ENCODE measurements at regions not wholly inside any gene's neighbourhood (a gene's known extent, or its start where the extent isn't known, plus 50 kb on each side); places are given as distances from the start of the nearest gene placed in this dataset.
"Not testable (repeated sequence)": the region's sequence is repeated elsewhere in the genome, so short reads cannot be mapped to it uniquely, and the experiment has no call there.

DNA sequence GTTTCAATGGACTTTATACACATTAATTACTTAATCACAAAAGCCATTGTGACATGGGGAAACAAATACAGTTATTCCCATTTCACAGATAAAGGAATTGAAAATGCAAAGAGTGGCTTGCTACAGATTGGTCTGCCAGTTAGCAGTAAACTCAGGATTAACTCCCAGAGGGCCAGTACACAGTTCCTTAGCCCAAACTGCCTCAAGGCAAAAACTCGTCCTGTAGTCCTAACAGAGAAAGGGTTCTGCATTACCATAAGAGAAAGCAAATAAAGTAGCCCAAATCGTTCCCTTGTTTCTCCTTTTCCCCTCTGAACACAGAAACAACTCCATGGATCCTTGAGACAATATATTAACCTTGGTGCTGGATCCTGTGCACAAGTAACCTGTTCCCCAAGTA, 274.4 kb downstream of the LRIG3 start:
- no peak for DNase-seq (ENCODE audit: low read depth in 3 of 3)

DNA sequence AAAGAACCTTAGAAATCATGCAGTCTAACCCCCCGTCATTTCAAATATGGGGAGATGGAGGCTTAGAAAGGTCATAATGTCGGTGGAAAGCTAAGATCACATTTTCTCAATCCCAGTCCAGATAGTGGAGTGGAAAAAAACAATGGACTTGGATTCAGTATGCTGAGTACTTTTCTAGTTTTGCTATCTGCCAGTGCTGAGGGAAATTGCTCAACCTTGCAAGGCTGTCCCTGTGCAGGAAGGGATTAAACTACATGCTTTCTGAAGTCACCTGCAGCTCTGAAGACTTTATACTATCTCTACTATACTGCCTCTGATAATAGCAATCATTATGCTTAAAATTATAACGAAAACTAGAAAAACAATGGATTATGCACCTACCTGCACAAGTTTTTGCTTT, 272.8 kb downstream of the LRIG3 start:
- DNase-seq (ENCODE audit: low read depth in 3 of 3): no peak

DNA sequence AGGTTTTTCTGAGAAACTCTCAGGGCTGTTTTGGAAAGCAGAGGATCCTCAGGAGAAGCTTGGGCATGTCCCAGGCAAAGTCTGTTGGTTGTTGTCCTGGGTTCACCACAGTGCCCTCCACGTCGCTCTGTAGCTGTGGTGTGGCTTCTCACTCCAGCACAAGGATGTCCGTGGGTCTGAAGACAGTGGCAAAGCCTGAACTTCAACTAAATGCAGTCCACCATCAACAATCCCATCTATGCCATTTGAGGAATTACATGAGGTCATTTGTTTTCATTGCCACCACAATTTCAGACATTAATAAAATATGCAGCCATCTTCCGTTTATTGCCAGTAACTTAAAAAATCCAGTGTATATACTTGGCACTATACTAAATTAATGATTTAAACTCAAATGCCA, 272.1 kb downstream of the LRIG3 start:
- DNase-seq (ENCODE audit: low read depth in 3 of 3): no peak

DNA sequence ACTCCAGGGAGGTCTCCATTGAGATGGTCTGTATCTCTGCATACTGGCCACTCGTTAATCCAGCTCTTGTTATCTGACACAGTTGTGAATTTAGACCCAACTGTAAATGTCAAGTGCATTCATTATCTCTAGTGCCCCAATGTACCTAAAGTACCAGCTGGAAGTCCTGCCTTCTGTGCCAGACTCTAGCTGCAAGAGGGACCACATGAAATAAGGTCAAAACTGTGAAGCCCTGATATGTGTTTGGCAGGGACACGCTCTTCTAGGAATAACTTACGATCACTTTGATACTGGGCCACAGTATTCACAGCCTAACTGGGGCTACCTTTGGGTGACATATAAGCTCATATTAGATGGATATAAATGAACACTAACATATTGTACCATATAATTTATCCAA, 268.5 kb downstream of the LRIG3 start:
- no peak for DNase-seq (ENCODE audit: low read depth in 3 of 3)

DNA sequence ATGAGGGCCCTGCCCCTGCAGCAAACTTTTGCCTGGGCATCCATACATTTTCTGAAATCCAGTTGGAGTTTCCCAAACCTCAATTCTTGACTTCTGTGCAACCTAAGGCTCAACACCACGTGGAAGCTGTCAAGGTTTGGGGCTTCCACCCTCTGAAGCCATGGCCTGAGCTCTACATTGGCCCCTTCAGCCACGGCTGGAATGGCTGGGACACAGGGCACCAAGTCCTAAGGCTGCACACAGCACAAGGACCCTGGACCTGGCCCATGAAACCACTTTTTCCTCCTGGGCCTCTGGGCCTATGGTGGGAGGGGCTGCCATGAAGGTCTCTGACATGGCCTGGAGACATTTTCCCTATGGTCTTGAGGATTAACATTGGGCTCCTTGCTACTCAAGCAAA, 266.3 kb downstream of the LRIG3 start:
- DNase-seq (ENCODE audit: low read depth in 3 of 3): no peak

DNA sequence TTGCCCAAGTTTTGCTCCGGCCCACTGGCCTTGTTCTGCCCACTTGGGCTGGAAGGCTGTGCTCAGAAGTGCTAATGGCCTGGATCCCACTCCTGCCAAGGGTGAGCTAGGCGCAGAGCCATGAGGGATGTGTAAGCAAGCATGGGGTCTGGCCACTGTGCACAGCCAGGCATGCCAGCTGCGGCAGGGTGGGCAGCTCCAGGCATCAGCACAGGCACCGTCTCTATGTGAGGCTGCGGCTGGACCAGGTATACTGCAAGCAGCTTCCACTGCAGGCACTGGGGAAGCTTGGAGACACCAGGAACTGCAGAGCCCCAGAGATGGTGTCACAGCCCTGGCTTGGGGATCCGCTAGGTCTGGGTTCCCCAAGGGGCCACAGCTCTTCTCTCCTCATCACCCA, 264.9 kb downstream of the LRIG3 start:
- no peak for DNase-seq (ENCODE audit: low read depth in 3 of 3)

DNA sequence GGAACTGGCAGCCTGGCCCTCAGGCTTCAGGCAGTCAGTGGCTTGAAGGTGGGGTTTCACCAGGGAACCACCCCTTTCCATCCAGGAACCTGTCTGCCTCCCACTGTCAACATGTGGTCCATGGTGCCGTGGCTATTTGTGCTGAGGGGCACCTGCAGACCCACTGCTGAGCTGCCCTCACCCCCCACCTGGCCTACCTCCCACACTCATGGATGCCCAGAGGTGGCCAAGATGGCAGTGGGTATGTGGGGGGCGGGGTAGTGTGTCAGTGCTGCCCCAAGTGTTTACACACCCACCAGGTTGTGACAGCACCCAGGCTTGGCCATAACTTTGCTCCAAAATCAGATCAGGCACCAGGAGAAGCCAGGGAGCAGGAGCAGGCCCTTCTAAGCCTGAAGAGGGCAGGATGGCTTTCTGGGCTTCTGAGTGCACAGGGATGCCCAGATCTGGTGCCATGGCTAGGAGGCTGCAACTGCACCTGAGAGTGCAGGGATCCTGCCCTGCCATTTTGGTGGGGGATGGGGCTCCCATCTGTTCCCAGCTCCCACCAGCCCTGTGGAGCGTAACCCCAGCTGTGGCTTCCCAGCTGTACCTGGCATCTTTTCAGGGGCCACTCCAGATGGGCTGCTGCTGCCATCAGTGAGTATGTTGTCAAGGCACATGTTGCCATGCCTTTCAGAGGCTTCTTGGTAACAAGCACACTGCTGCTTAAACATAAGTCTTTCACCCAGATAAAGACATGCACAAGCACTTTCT, 263.9 kb downstream of the LRIG3 start:
- DNase-seq (ENCODE audit: low read depth in 3 of 3): no peak

DNA sequence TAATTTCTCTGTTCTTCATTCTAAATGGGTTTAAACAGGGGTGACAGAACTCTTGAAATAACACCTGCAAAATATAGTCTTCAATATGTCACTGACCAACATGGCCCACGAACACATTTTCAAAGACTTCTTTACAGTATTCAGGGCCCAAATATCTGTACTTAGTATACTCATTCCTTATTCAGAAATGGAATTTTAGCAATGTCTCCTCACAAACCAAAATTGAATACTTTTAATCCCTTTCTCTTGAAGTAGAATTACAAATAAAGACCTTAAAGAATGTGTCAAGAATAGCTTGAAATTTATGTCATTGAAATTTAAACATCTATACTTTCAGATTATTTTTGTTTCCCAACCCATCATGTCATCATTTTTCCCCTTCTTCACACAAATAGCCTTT, 263.1 kb downstream of the LRIG3 start:
- DNase-seq (ENCODE audit: low read depth in 3 of 3): no peak

DNA sequence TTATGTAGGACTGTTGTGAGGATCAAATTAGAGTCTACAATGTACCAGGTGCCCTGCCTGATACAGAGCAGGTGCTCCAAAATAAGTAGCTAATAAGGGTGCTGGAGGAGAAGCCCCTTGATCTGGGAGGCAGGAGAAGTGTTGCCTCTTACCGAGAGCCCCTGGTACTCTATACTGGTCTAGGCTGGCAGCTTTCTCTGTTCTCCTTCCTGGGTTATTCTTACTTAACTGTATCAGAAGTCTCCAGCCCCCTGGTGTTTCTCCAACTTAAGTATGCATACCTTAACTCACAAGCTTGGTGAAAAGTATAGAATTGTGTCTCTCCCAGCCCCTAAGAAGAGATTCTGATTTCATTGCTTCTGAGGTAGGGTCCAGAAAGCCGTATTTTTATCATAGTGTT, 254.9 kb downstream of the LRIG3 start:
- DNase-seq (ENCODE audit: low read depth in 3 of 3): no peak

DNA sequence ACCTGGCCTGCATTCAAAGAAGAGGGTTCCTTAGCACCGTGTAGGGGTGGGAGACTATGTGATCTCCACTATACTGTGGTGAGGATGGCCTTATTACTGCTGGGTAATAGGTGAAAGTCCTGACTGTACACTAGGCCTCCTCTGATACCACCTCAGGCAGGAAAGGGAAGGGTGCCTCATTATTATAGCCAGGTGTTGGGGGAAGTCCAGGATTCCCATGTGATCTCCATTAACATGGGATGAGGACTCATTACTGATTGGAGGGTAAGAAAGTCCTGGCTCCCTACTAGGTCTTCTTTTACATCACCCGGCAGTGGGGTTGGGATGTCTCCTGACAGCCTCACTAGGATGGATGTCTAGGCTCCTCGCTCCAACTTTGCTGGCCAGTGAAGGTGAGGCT, 252.1 kb downstream of the LRIG3 start:
- no peak for DNase-seq (ENCODE audit: low read depth in 3 of 3)

DNA sequence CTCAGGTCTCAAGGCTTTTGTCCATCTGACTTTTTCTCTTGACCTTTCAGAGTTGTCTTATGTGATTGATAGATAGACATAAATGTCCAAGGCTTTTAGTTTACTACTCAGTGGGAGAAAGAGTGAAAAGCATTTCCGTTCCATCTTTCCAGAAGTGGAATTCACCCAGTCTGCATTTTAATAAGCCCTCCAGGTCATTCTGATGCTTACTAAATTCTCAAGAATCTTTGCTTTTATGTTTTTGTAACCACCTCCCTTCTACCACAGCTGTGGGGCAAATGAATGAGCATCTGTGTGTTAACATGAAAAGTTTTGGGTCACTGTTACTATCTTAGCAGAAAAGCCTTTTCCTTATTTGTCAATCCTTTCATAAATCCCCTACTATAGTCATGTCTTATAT, 251.4 kb downstream of the LRIG3 start:
- DNase-seq (ENCODE audit: low read depth in 3 of 3): no peak

DNA sequence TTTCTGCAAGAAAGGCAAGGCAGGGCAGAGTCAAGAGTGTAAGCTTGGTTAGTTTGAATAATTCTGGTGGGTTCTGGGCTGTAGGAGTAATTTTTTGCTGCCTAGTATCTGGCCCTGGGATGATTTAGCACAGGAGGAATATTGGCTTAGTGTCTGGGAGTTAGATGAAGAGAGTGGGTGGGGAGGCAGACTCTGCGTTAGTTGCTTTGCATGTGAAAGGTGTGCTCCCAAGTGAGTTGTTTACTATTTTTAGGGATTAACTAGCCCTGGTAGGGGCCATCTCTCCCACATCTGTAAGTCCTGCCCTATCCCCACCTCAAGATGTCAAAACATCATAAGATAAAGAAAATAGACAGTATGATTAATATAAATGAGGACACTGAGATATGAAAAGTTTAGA, 249.7 kb downstream of the LRIG3 start:
- DNase-seq (ENCODE audit: low read depth in 3 of 3): no peak

DNA sequence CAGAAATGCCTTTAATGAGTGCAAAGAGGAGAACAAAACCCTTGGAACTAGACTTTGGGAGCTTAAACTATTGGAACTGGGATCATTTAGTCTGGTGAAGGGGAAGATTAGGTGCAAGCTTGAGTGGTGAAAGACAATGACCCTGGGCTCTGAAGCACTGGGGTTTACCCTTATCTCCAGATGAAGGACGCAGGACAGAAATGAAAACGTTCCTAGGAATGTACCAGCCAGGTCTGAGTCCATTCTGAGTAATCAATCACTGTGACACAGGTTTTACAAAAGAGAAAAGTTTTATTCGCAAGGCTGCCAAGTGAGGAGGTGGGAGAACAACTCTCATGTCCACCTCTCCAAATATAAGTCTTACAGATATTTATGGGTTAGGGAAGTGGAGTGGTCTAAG, 249.1 kb downstream of the LRIG3 start:
- no peak for DNase-seq (ENCODE audit: low read depth in 3 of 3)

DNA sequence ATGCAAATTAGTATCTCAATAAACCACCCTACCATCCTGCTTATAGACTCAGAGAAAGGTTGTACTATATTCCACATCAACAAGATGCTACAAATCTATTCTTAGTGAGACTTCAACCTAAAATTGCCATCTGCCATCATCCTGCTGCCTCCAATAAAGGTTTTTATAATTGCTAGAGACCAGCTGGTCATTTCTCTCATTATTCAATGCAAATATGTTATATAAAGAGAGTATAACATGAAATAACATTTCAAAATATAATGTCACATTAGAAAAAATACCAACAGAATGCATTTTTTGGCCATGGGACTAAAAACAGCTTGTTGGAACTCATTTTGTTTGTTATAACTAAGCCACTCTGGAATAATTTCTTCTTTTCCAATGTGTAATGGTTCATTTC, 247.3 kb downstream of the LRIG3 start:
- no peak for DNase-seq (ENCODE audit: low read depth in 3 of 3)

DNA sequence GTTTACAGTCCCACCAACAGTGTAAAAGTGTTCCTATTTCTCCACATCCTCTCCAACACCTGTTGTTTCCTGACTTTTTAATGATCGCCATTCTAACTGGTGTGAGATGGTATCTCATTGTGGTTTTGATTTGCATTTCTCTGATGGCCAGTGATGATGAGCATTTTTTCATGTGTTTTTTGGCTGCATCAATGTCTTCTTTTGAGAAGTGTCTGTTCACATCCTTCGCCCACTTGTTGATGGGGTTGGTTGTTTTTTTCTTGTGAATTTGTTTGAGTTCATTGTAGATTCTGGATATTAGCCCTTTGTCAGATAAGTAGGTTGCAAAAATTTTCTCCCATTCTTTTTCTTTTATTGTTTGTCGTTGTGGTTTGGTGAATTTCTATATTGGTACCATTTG, 242.5 kb downstream of the LRIG3 start:
- DNase-seq (ENCODE audit: low read depth in 3 of 3): not testable (repeated sequence)

DNA sequence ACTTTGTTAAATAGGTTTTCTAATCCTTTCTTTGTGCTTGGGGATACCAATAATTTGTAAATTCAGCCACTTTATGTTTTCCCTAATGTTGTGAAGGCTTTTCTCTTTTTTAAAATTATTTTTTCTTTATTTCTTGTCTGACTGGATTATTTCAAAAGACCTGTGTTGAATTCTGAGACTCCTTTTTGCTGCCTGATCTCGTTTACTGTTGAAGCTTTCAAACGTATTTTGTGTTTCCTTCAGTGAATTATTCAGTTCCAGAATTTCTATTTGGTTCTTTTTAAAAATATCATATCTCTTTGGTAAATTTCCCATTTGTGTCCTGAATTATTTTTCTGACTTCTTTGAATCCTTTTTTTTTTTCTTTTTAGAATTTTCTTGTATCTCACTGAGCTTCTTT, 241.6 kb downstream of the LRIG3 start:
- no peak for DNase-seq (ENCODE audit: low read depth in 3 of 3)

DNA sequence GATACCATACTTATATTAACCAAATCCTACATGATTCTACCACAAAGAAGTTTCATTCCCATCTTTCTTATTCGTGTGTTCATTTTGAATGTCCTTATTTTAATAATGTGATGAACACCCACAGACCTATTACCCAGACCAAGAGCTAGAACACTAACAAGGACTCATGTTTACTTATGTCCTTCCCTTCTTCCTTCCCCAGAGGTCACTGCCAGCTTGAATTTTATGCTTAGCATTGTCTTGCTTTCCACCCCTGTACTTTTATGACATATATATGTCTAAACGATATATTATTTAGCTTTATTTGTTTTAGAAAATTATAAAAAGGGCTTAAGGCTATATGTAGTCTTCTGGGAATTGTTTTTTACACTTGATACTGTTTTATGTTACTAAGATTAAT, 238.6 kb downstream of the LRIG3 start:
- no peak for DNase-seq (ENCODE audit: low read depth in 3 of 3)

DNA sequence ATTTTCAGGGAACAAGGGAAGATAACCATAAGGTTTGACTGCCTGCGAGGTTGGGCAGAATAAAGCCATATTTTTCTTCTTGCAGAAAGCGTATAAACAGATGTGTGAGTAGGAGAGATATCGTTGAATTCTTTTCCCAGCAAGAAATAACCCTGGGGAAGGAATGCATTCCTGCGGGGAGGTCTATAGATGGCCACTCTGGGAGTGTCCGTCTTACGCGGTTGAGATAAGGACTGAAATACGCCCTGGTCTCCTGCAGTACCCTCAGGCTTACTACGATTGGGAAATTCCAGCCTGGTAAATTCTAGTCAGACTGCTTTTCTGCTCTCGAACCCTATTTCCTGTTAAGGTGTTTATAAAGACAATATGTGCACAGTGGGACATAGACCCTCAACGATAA, 225.0 kb downstream of the LRIG3 start:
- DNase-seq (ENCODE audit: low read depth in 3 of 3): no peak

DNA sequence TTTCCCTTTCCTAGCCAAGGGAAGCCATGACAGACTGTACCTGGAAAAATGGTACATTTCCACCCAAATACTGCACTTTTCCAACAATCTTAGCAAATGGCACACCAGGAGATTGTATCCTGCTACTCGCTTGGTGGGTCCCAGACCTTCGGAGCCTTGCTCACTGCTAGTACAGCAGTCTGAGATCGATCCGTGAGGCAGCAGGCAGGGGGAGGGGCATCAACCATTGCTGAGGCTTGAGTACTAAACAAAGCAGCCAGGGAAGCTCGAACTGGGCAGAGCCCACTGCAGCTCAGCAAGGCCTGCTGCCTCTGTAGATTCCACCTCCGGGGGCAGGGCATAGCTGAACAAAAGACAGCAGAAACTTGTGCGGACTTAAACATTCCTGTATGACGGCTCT, 218.8 kb downstream of the LRIG3 start:
- no peak for DNase-seq (ENCODE audit: low read depth in 3 of 3)

DNA sequence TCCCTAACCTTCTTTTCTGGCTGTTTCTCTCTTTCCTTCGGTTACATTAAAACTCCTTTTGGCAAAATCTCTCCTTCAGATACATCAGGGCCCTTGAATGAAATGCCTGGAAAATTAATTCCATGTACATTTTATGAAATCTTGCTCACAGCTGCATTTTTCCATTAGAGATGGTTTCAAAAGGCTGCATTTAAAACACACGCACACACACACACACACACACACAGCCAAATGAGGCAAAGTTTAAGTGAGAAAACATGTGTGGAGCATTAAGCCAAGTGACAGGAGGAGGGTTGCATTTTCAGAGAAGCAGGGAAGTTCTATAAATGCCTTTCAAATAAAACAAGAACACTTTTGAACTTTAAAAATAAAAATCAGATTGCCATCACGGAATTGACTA, 216.4 kb downstream of the LRIG3 start:
- no peak for DNase-seq (ENCODE audit: low read depth in 3 of 3)

DNA sequence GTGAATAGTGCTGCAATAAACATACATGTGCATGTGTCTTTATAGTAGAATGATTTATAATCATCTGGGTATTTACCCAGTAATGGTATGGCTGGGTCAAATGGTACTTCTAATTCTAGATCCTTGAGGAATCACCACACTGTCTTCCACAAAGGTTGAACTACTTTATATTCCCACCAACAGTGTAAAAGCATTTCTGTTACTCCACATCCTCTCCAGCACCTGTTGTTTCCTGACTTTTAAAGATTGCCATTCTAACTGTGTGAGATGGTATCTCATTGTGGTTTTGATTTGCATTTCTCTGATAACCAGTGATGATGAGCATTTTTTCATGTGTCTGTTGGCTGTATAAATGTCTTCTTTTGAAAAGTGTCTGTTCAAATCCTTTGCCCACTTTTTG, 215.5 kb downstream of the LRIG3 start:
- not testable (repeated sequence) for DNase-seq (ENCODE audit: low read depth in 3 of 3)

DNA sequence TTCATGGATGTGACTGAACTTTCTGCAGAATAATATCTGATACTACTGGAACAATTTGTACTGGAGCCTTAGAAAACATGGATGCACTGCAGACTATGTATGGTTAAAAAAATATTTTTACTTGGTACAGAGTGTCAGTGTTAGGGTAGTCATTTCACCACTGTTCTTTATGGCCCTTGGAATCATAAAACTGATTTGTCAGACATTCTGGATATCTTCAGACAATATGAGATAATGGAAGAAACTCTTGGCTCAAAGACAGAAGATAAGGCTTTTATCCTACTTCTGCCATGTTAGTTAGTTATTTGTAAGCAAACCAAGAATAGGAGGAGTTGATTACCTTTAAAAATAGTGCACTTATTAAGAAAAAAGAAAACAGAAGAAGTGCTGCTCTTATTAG, 209.4 kb downstream of the LRIG3 start:
- no peak for DNase-seq (ENCODE audit: low read depth in 3 of 3)

DNA sequence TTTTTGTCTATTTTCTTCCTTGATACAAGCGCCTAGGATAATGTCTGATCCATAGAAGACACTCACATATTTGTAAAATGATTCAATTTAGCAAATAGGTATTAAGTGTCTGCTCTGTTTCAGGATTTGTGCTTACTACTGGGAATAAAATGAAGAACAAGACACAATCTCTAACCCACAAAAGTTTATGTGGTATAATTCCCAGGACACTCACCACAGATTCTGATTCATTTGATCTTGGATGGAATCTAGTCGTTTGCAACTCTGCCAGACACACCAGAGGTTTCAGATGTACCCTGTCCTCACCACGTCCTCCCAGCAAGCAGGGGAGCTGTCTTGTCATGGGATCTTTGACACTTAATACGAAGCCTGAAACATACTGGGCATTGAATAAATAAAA, 208.3 kb downstream of the LRIG3 start:
- DNase-seq (ENCODE audit: low read depth in 3 of 3): no peak

DNA sequence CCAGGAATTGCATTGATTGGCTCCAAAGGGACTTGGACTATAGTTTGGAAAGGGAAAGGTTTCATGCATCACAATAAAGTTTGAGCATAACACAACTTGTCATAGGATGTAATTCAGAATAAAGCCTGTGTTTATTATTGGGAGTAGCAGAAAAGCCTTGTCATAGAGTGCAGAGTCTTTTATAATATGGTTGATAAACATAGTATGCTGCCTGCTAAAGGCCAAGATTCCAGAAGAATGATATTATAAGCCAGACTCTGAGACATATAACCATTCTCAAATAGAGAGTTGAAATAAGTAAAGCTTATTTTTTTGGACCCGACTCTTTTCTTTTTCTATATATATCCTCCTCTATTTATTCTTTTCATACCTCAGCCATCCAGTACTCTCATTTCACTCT, 207.3 kb downstream of the LRIG3 start:
- DNase-seq (ENCODE audit: low read depth in 3 of 3): no peak
